Limb (tissue), 2 donors: ENCODE measurements at regions not wholly inside any gene's neighbourhood (a gene's known extent, or its start where the extent isn't known, plus 50 kb on each side); places are given as distances from the start of the nearest gene placed in this dataset.

Source experiments
- DNase-seq, 2 donors: peaks; one replicate each; pipeline ENCODE4 v3.0.0-alpha.2; 2016; ENCODE audit errors: extremely low spot score in 2 of 2

DNA sequence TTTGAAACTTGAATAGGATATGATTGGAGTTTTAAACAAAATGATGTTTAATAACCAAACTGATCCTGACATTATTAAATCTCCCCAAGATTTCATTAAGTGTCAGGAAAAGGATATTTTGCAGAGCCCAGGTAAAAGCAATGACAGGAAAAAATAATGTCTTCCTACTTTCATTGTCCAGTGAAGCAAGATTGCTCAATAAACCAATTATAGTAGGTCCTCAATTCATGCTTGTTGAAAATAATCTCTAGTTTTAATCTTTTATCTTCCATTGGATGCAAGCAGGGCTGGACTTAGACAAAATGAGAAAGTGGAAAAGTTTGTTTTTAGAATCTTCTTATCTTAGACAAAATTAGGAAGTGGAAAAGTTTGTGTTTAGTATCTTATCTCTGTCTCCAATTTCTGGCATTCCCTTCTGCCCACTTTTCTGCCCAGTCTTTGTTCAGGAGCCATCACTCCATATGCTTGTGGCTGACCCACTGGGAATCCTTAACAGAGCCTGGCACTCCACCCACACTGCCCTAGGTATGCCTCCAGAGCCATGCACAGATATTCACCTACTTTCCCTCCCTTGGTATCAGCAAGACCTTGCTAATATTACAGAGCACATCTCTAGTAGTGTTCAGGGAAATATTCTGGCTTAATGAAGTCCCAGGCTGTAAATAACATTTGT, 57.0 kb upstream of the CARMIL1 start:
- DNase-seq, result no peak

DNA sequence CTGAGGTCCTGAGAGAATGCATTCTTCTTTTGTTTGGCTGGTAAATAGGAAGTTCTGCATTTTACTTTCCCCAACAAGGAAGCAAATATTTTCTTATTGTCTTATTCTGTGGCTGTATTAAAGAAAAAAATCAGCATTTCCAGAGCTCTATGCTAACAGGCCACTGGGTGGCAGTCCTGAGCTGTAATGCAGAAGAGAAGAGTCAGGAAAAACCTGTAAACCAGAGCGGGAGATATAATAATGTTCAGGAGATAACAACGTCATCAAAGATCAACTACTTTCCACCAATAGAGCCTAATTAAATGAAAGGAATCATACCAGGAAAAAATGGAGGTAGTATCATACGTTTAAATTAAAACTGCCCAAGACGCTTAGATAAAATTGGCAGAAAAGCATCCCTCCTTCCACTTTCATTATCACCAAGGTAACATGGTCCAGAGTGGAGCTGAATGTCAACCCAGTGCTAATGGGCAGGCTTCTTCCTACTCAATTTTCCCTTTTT, 55.6 kb upstream of the CARMIL1 start:
- DNase-seq, result peak; percentile 82 to 86

GRCh38 chr6:25224242-25224641, 54.9 kb upstream of the CARMIL1 start:
- DNase-seq, result no peak

DNA sequence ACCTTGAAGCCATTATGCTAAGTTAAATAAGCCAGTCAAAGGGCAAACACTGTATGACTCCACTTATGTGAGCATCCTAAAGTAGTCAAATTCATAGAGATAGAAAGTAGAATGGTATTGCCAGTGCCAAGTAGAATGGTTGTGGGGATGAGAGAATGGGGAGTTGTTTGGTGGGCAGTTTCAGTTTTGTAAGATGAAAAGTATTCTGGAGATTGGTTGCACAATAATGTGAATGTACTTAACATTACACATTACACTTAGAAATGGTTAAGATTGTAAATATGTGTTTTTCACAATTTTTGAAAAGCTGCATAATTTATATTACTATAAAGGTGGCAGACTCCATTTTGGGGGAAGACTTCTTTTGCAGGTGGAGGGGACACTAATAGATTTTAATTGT, 51.3 kb upstream of the CARMIL1 start:
- no peak for DNase-seq
